GM19467 (cell line): ENCODE measurements at regions not wholly inside any gene's neighbourhood (a gene's known extent, or its start where the extent isn't known, plus 50 kb on each side); places are given as distances from the start of the nearest gene placed in this dataset.

Experiments
- ATAC-seq: cut with Tn5 transposase; IDR thresholded peaks from one replicate; pipeline ENCODE4 v1.9.1; 2021; ENCODE audit warnings: mild to moderate bottlenecking, moderate library complexity; ENCODE audit not compliant: unreplicated experiment

GRCh38 chr14:97379091-97379531, 581.9 kb downstream of the VRK1 start:
- no peak for ATAC-seq

GRCh38 chr14:97380539-97380941, 583.4 kb downstream of the VRK1 start:
- ATAC-seq = no peak

- no peak for ATAC-seq
These were observed 584.1 kb downstream of the VRK1 start for GRCh38 chr14:97381309-97381708.

GRCh38 chr14:97382616-97383226, 585.5 kb downstream of the VRK1 start:
- ATAC-seq = no peak

GRCh38 chr14:97385727-97386126, 588.5 kb downstream of the VRK1 start:
- no peak for ATAC-seq

- ATAC-seq = no peak
These were observed 590.2 kb downstream of the VRK1 start for GRCh38 chr14:97387252-97387874.

GRCh38 chr14:97388408-97388807, 591.2 kb downstream of the VRK1 start:
- no peak for ATAC-seq

- no peak for ATAC-seq
These were observed 593.0 kb downstream of the VRK1 start for GRCh38 chr14:97390096-97390724.

- no peak for ATAC-seq
These were observed 596.1 kb downstream of the VRK1 start for GRCh38 chr14:97393244-97393643.

- no peak for ATAC-seq
These were observed 597.9 kb downstream of the VRK1 start for GRCh38 chr14:97395068-97395467.

GRCh38 chr14:97401714-97402113, 604.5 kb downstream of the VRK1 start:
- no peak for ATAC-seq

- no peak for ATAC-seq
These were observed 605.1 kb downstream of the VRK1 start for GRCh38 chr14:97402279-97402678.

- ATAC-seq = no peak
These were observed 610.7 kb downstream of the VRK1 start for GRCh38 chr14:97407701-97408407.

GRCh38 chr14:97408503-97408902, 611.3 kb downstream of the VRK1 start:
- ATAC-seq = no peak

GRCh38 chr14:97408937-97409815, 612.0 kb downstream of the VRK1 start:
- ATAC-seq = no peak

GRCh38 chr14:97410667-97411620, 613.8 kb downstream of the VRK1 start:
- no peak for ATAC-seq

- no peak for ATAC-seq
These were observed 614.9 kb downstream of the VRK1 start for GRCh38 chr14:97411938-97412612.

- ATAC-seq = no peak
These were observed 615.9 kb downstream of the VRK1 start for GRCh38 chr14:97413022-97413539.
